Fibroblast of the aortic adventitia (primary cell): ENCODE measurements at regions not wholly inside any gene's neighbourhood (a gene's known extent, or its start where the extent isn't known, plus 50 kb on each side); places are given as distances from the start of the nearest gene placed in this dataset.

Experiments
- DNase-seq: peaks from one replicate; pipeline ENCODE4 v3.0.0-alpha.2; 2010; ENCODE audit warnings: low read depth
- H3K4me3 ChIP-seq: 2 replicates; pipeline ENCODE4 v1.5.1; 2011; ENCODE audit warnings: low read depth, mild to moderate bottlenecking, control low read depth, low read length, moderate library complexity
- CTCF ChIP-seq: IDR thresholded peaks from 2 replicates; pipeline ENCODE4 v1.5.1; 2011; ENCODE audit warnings: mild to moderate bottlenecking, low read length, control low read depth, inconsistent platforms; ENCODE audit not compliant: insufficient read depth

GRCh38 chrX:129239371-129239770, 283.9 kb downstream of the SMARCA1 start:
- TF ChIP-seq CTCF: no peak
- no peak overlapping the region for H3K4me3 ChIP-seq
- DNase-seq: no peak

GRCh38 chrX:129238011-129238410, 285.3 kb downstream of the SMARCA1 start:
- no peak overlapping the region for H3K4me3 ChIP-seq
- TF ChIP-seq CTCF: no peak
- no peak for DNase-seq

GRCh38 chrX:129235903-129236302, 287.4 kb downstream of the SMARCA1 start:
- no peak for TF ChIP-seq CTCF

GRCh38 chrX:129233786-129234185, 289.5 kb downstream of the SMARCA1 start:
- no peak for TF ChIP-seq CTCF
- DNase-seq: no peak
- no peak overlapping the region for H3K4me3 ChIP-seq

More at GRCh38 chrX:129235903-129236302, 287.4 kb downstream of the SMARCA1 start:
- H3K4me3 ChIP-seq: no peak overlapping the region
- DNase-seq: no peak

- TF ChIP-seq CTCF: no peak
- no peak overlapping the region for H3K4me3 ChIP-seq
- no peak for DNase-seq
These were observed 292.3 kb downstream of the SMARCA1 start for GRCh38 chrX:129230850-129231512.

- no peak overlapping the region for H3K4me3 ChIP-seq
- TF ChIP-seq CTCF: no peak
- DNase-seq: no peak
These were observed 293.1 kb downstream of the SMARCA1 start for GRCh38 chrX:129230168-129230567.

GRCh38 chrX:129227366-129227765, 295.9 kb downstream of the SMARCA1 start:
- no peak for TF ChIP-seq CTCF
- DNase-seq: no peak
- H3K4me3 ChIP-seq: no peak overlapping the region
